GM23338 (cell line): ENCODE measurements at regions not wholly inside any gene's neighbourhood (a gene's known extent, or its start where the extent isn't known, plus 50 kb on each side); places are given as distances from the start of the nearest gene placed in this dataset.

ENCODE experiments used
- ATAC-seq: fragments of 200-7000 bp; cut with Tn5 transposase; 3 replicates; pipeline ENCODE4 v1.9.1; 2020
- DNase-seq: peaks from one replicate; pipeline ENCODE4 v3.0.0-alpha.2; 2015; ENCODE audit warnings: low spot score
- H2AFZ ChIP-seq: fragments of 200-600 bp; sonication (generic); 2 replicates; pipeline ENCODE4 v1.8.0; 2016; ENCODE audit warnings: antibody characterized with exemption, mild to moderate bottlenecking, moderate library complexity
- H3F3A ChIP-seq: fragments of 200-600 bp; sonication (generic); replicated peaks from 2 replicates; pipeline ENCODE4 v1.8.0; 2017; ENCODE audit warnings: antibody characterized with exemption, mixed run types, low read depth
- H3K27ac ChIP-seq: fragments of 200-600 bp; sonication (generic); 2 replicates; pipeline ENCODE4 v1.6.1; 2016; ENCODE audit warnings: low read depth
- H3K27me3 ChIP-seq: fragments of 200-600 bp; sonication (generic); 2 replicates; pipeline ENCODE4 v1.8.0; 2016; ENCODE audit warnings: mild to moderate bottlenecking, mixed run types, moderate library complexity; ENCODE audit not compliant: insufficient read depth
- H3K36me3 ChIP-seq: fragments of 200-600 bp; sonication (generic); 2 replicates; pipeline ENCODE4 v1.8.0; 2016; ENCODE audit warnings: mild to moderate bottlenecking; ENCODE audit not compliant: insufficient read depth
- H3K4me1 ChIP-seq: fragments of 200-600 bp; sonication (generic); 2 replicates; pipeline ENCODE4 v1.8.0; 2016; ENCODE audit warnings: mild to moderate bottlenecking, moderate library complexity; ENCODE audit not compliant: insufficient read depth
- H3K4me2 ChIP-seq: fragments of 200-600 bp; sonication (generic); 2 replicates; pipeline ENCODE4 v1.7.1; 2017; ENCODE audit warnings: mixed run types
- H3K4me3 ChIP-seq: fragments of 200-600 bp; sonication (generic); 2 replicates; pipeline ENCODE4 v1.6.1; 2016; ENCODE audit warnings: mixed run types
- H3K79me2 ChIP-seq: fragments of 200-600 bp; sonication (generic); replicated peaks from 2 replicates; pipeline ENCODE4 v1.8.0; 2017; ENCODE audit warnings: mild to moderate bottlenecking; ENCODE audit not compliant: insufficient read depth
- H3K9me2 ChIP-seq: fragments of 200-600 bp; sonication (generic); 2 replicates; pipeline ENCODE4 v1.8.0; 2017; ENCODE audit not compliant: insufficient read depth
- H4K20me1 ChIP-seq: fragments of 200-600 bp; sonication (generic); replicated peaks from 2 replicates; pipeline ENCODE4 v1.8.0; 2017; ENCODE audit warnings: mild to moderate bottlenecking; ENCODE audit not compliant: insufficient read depth
- H3K27ac Mint-ChIP-seq: 2 replicates; pipeline ENCODE4 v1.8.0; 2020; ENCODE audit warnings: inconsistent platforms, mild to moderate bottlenecking, moderate library complexity, mixed read lengths
- H3K27me3 Mint-ChIP-seq: 3 replicates; pipeline ENCODE4 v1.8.0; 2022; ENCODE audit warnings: low read depth, mild to moderate bottlenecking, moderate library complexity, mixed read lengths, inconsistent platforms; ENCODE audit not compliant: insufficient read depth, poor library complexity
- H3K36me3 Mint-ChIP-seq: 3 replicates; pipeline ENCODE4 v1.8.0; 2021; ENCODE audit warnings: low read depth, mild to moderate bottlenecking, inconsistent platforms, moderate library complexity, mixed read lengths
- H3K4me1 Mint-ChIP-seq: 3 replicates; pipeline ENCODE4 v1.8.0; 2020; ENCODE audit warnings: mild to moderate bottlenecking, inconsistent platforms, mixed read lengths
- H3K4me3 Mint-ChIP-seq: 3 replicates; pipeline ENCODE4 v1.8.0; 2021; ENCODE audit warnings: moderate library complexity, mild to moderate bottlenecking, inconsistent platforms, mixed read lengths
- H3K9me3 Mint-ChIP-seq: 3 replicates; pipeline ENCODE4 v1.8.0; 2020; ENCODE audit warnings: moderate library complexity, mild to moderate bottlenecking, inconsistent platforms, mixed read lengths
- CREB1 ChIP-seq: fragments of 250-450 bp; sonication (Bioruptor Pico); IDR thresholded peaks from 2 replicates; pipeline ENCODE4 v1.5.0; 2020; ENCODE audit warnings: low read depth, mild to moderate bottlenecking, moderate library complexity
- EZH2 ChIP-seq: fragments of 200-600 bp; sonication (generic); IDR thresholded peaks from one replicate; pipeline ENCODE4 v1.8.0; 2017; ENCODE audit warnings: antibody characterized with exemption, mild to moderate bottlenecking, low read depth; ENCODE audit not compliant: unreplicated experiment
- EZH2phosphoT487 ChIP-seq: fragments of 200-600 bp; sonication (generic); IDR thresholded peaks from one replicate; pipeline ENCODE4 v1.8.1; 2018; ENCODE audit warnings: antibody characterized with exemption; ENCODE audit not compliant: unreplicated experiment
- JUNB ChIP-seq: IDR thresholded peaks from one replicate; pipeline ENCODE4 v1.6.1; 2016; ENCODE audit warnings: antibody characterized with exemption; ENCODE audit not compliant: unreplicated experiment
- NANOG ChIP-seq: IDR thresholded peaks from 2 replicates; pipeline ENCODE4 v1.6.1; 2016; ENCODE audit warnings: antibody characterized with exemption, borderline replicate concordance
- POLR2AphosphoS5 ChIP-seq: IDR thresholded peaks from 2 replicates; pipeline ENCODE4 v1.6.1; 2016; ENCODE audit warnings: antibody characterized with exemption, low read depth
- STAT1 ChIP-seq: IDR thresholded peaks from one replicate; pipeline ENCODE4 v1.6.1; 2016; ENCODE audit warnings: antibody characterized with exemption; ENCODE audit not compliant: unreplicated experiment
- ZNF114 ChIP-seq: fragments of 250-450 bp; sonication (Bioruptor Pico); IDR thresholded peaks from 2 replicates; pipeline ENCODE4 v1.5.0; 2020; ENCODE audit warnings: mild to moderate bottlenecking, moderate library complexity
- ZNF331 ChIP-seq: fragments of 250-450 bp; sonication (Bioruptor Pico); IDR thresholded peaks from 2 replicates; pipeline ENCODE4 v1.5.0; 2020; ENCODE audit warnings: low read depth, mild to moderate bottlenecking, moderate library complexity
- ZNF462 ChIP-seq: fragments of 250-450 bp; sonication (Bioruptor Pico); IDR thresholded peaks from 2 replicates; pipeline ENCODE4 v1.5.0; 2020; ENCODE audit warnings: mild to moderate bottlenecking, moderate library complexity
- TF ChIP-seq, protein P1 (sequence below): IDR thresholded peaks from 2 replicates; pipeline ENCODE4 v1.6.1; 2016; ENCODE audit warnings: antibody characterized with exemption
- TF ChIP-seq, protein P2 (sequence below): IDR thresholded peaks from one replicate; pipeline ENCODE4 v1.6.1; 2018; ENCODE audit warnings: antibody characterized with exemption; ENCODE audit not compliant: unreplicated experiment
- TF ChIP-seq, protein P3 (sequence below), 2 experiments: fragments of 200-600 bp in 1 of 2; sonication (generic) in 1 of 2; conservative IDR thresholded peaks; 2 replicates each; pipeline versions ENCODE4 v1.5.1 to v1.6.1; 2016 to 2017; ENCODE audit warnings: antibody characterized with exemption in 2 of 2, low read depth in 2 of 2, mild to moderate bottlenecking in 2 of 2, moderate library complexity in 1 of 2

GRCh38 chr7:111622084-111622483 is 59.8 kb upstream of the IMMP2L start:
- no peak overlapping the region for H3K4me3 Mint-ChIP-seq
- ATAC-seq (no peak), DNase-seq (no peak)
- no peaks in the 10 kb centered on the region for H3K4me1 ChIP-seq
- H3K9me3 Mint-ChIP-seq: peaks cover 1% of the 10 kb centered on the region; the same call in 1 of the 3 replicates
- no peaks in the 10 kb centered on the region for H4K20me1 ChIP-seq
- no peak overlapping the region for H3K4me2 ChIP-seq
- H3K4me1 Mint-ChIP-seq: no peaks in the 10 kb centered on the region
- no peak overlapping the region for H3K27ac Mint-ChIP-seq
- no peaks in the 10 kb centered on the region for H3K36me3 Mint-ChIP-seq
- no peak for TF ChIP-seq ZNF331 (CRISPR knock-in tag)
- TF ChIP-seq, protein P1, sequence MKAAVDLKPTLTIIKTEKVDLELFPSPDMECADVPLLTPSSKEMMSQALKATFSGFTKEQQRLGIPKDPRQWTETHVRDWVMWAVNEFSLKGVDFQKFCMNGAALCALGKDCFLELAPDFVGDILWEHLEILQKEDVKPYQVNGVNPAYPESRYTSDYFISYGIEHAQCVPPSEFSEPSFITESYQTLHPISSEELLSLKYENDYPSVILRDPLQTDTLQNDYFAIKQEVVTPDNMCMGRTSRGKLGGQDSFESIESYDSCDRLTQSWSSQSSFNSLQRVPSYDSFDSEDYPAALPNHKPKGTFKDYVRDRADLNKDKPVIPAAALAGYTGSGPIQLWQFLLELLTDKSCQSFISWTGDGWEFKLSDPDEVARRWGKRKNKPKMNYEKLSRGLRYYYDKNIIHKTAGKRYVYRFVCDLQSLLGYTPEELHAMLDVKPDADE: no peak
- no peak for TF ChIP-seq POLR2AphosphoS5
- no peak for TF ChIP-seq CREB1 (CRISPR knock-in tag)
- no peak for TF ChIP-seq ZNF114 (CRISPR knock-in tag)
- TF ChIP-seq ZNF462 (CRISPR knock-in tag): no peak
- TF ChIP-seq, protein P2, sequence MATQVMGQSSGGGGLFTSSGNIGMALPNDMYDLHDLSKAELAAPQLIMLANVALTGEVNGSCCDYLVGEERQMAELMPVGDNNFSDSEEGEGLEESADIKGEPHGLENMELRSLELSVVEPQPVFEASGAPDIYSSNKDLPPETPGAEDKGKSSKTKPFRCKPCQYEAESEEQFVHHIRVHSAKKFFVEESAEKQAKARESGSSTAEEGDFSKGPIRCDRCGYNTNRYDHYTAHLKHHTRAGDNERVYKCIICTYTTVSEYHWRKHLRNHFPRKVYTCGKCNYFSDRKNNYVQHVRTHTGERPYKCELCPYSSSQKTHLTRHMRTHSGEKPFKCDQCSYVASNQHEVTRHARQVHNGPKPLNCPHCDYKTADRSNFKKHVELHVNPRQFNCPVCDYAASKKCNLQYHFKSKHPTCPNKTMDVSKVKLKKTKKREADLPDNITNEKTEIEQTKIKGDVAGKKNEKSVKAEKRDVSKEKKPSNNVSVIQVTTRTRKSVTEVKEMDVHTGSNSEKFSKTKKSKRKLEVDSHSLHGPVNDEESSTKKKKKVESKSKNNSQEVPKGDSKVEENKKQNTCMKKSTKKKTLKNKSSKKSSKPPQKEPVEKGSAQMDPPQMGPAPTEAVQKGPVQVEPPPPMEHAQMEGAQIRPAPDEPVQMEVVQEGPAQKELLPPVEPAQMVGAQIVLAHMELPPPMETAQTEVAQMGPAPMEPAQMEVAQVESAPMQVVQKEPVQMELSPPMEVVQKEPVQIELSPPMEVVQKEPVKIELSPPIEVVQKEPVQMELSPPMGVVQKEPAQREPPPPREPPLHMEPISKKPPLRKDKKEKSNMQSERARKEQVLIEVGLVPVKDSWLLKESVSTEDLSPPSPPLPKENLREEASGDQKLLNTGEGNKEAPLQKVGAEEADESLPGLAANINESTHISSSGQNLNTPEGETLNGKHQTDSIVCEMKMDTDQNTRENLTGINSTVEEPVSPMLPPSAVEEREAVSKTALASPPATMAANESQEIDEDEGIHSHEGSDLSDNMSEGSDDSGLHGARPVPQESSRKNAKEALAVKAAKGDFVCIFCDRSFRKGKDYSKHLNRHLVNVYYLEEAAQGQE: no peak
- no peak for TF ChIP-seq EZH2
- TF ChIP-seq STAT1: no peak
- no peak for TF ChIP-seq NANOG
- TF ChIP-seq, protein P3, sequence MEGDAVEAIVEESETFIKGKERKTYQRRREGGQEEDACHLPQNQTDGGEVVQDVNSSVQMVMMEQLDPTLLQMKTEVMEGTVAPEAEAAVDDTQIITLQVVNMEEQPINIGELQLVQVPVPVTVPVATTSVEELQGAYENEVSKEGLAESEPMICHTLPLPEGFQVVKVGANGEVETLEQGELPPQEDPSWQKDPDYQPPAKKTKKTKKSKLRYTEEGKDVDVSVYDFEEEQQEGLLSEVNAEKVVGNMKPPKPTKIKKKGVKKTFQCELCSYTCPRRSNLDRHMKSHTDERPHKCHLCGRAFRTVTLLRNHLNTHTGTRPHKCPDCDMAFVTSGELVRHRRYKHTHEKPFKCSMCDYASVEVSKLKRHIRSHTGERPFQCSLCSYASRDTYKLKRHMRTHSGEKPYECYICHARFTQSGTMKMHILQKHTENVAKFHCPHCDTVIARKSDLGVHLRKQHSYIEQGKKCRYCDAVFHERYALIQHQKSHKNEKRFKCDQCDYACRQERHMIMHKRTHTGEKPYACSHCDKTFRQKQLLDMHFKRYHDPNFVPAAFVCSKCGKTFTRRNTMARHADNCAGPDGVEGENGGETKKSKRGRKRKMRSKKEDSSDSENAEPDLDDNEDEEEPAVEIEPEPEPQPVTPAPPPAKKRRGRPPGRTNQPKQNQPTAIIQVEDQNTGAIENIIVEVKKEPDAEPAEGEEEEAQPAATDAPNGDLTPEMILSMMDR (conservative IDR thresholded peaks at IDR 0.05; ENCODE audit: low read depth in 2 of 2): no peak
- no peak for TF ChIP-seq JUNB
- no peak for TF ChIP-seq EZH2phosphoT487
- no peak overlapping the region for H3K27ac ChIP-seq
- H3K4me3 ChIP-seq: no peak overlapping the region
- no peaks in the 10 kb centered on the region for H3F3A ChIP-seq
- no peaks in the 10 kb centered on the region for H3K27me3 ChIP-seq
- H3K36me3 ChIP-seq: no peaks in the 10 kb centered on the region
- no peaks in the 10 kb centered on the region for H3K9me2 ChIP-seq
- H3K27me3 Mint-ChIP-seq: no peaks in the 10 kb centered on the region
- H2AFZ ChIP-seq: no peak overlapping the region
- H3K79me2 ChIP-seq: no peaks in the 10 kb centered on the region
